H9 (cell line): ENCODE measurements at regions not wholly inside any gene's neighbourhood (a gene's known extent, or its start where the extent isn't known, plus 50 kb on each side); places are given as distances from the start of the nearest gene placed in this dataset.

Source experiments
- DNase-seq: peaks from one replicate; pipeline ENCODE4 v3.0.0-alpha.2; 2017
- H2AFZ ChIP-seq: one replicate; pipeline ENCODE4 v1.6.1; 2013; ENCODE audit warnings: mild to moderate bottlenecking, low read length, control low read depth, moderate library complexity
- H2AK5ac ChIP-seq: 2 replicates; pipeline ENCODE4 v1.6.1; 2013; ENCODE audit warnings: low read length, control low read depth, mixed read lengths; ENCODE audit not compliant: insufficient read length
- H2BK120ac ChIP-seq: one replicate; pipeline ENCODE4 v1.6.1; 2013; ENCODE audit warnings: low read depth, mild to moderate bottlenecking, low read length, control low read depth, inconsistent platforms; ENCODE audit not compliant: poor library complexity, severe bottlenecking
- H2BK12ac ChIP-seq: 2 replicates; pipeline ENCODE4 v1.6.1; 2013; ENCODE audit warnings: low read length, control low read depth, mixed read lengths, low read depth; ENCODE audit not compliant: insufficient read length
- H2BK15ac ChIP-seq: 2 replicates; pipeline ENCODE4 v1.6.1; 2013; ENCODE audit warnings: low read depth, low read length, control low read depth
- H2BK20ac ChIP-seq: one replicate; pipeline ENCODE4 v1.6.1; 2013; ENCODE audit warnings: low read depth, mild to moderate bottlenecking, low read length, control low read depth, inconsistent platforms; ENCODE audit not compliant: poor library complexity, severe bottlenecking
- H2BK5ac ChIP-seq: 2 replicates; pipeline ENCODE4 v1.6.1; 2013; ENCODE audit warnings: low read length, control low read depth, mixed read lengths; ENCODE audit not compliant: insufficient read length
- H3K14ac ChIP-seq: 2 replicates; pipeline ENCODE4 v1.6.1; 2013; ENCODE audit warnings: low read length, control low read depth; ENCODE audit not compliant: insufficient read depth
- H3K18ac ChIP-seq: 2 replicates; pipeline ENCODE4 v1.6.1; 2013; ENCODE audit warnings: low read depth, mild to moderate bottlenecking, mixed read lengths, low read length, control low read depth; ENCODE audit not compliant: insufficient read length
- H3K23ac ChIP-seq: 2 replicates; pipeline ENCODE4 v1.6.1; 2013; ENCODE audit warnings: low read length, control low read depth, mixed read lengths, low read depth; ENCODE audit not compliant: insufficient read length
- H3K23me2 ChIP-seq: 2 replicates; pipeline ENCODE4 v1.6.1; 2013; ENCODE audit warnings: low read depth, mild to moderate bottlenecking, mixed read lengths, low read length, control low read depth; ENCODE audit not compliant: insufficient read length, poor library complexity, severe bottlenecking
- H3K27ac ChIP-seq: 2 replicates; pipeline ENCODE4 v1.5.1; 2013; ENCODE audit warnings: low read length, control low read depth, mixed read lengths, low read depth; ENCODE audit not compliant: insufficient read length
- H3K27me3 ChIP-seq: 2 replicates; pipeline ENCODE4 v1.6.1; 2013; ENCODE audit warnings: low read length, control low read depth, inconsistent platforms; ENCODE audit not compliant: insufficient read depth
- H3K4ac ChIP-seq: 2 replicates; pipeline ENCODE4 v1.6.1; 2013; ENCODE audit warnings: low read depth, mild to moderate bottlenecking, control low read depth, inconsistent platforms, low read length, moderate library complexity
- H3K4me1 ChIP-seq: 2 replicates; pipeline ENCODE4 v1.6.1; 2013; ENCODE audit warnings: low read length, control low read depth, inconsistent platforms; ENCODE audit not compliant: insufficient read depth
- H3K4me2 ChIP-seq: 2 replicates; pipeline ENCODE4 v1.6.1; 2013; ENCODE audit warnings: low read length, control low read depth, mixed read lengths; ENCODE audit not compliant: insufficient read length, insufficient read depth
- H3K56ac ChIP-seq: 2 replicates; pipeline ENCODE4 v1.6.1; 2013; ENCODE audit warnings: low read depth, mild to moderate bottlenecking, mixed read lengths, low read length, control low read depth; ENCODE audit not compliant: insufficient read length
- H3K79me1 ChIP-seq: 2 replicates; pipeline ENCODE4 v1.6.1; 2013; ENCODE audit warnings: low read depth, mild to moderate bottlenecking, moderate library complexity, low read length, control low read depth, inconsistent platforms; ENCODE audit not compliant: insufficient read depth, poor library complexity, severe bottlenecking
- H3K79me2 ChIP-seq: 2 replicates; pipeline ENCODE4 v1.6.1; 2013; ENCODE audit warnings: low read length, control low read depth, inconsistent platforms; ENCODE audit not compliant: insufficient read depth
- H3K9ac ChIP-seq: 2 replicates; pipeline ENCODE4 v1.6.1; 2013; ENCODE audit warnings: low read length, control low read depth, mixed read lengths; ENCODE audit not compliant: insufficient read length; ENCODE audit errors: extremely low read depth
- H3K9me3 ChIP-seq: one replicate; pipeline ENCODE4 v1.6.1; 2013; ENCODE audit warnings: low read depth, low read length, inconsistent platforms; ENCODE audit not compliant: control insufficient read depth
- H3T11ph ChIP-seq: one replicate; pipeline ENCODE4 v1.6.1; 2013; ENCODE audit warnings: mild to moderate bottlenecking, low read length, control low read depth, inconsistent platforms
- H4K20me1 ChIP-seq: one replicate; pipeline ENCODE4 v1.6.1; 2013; ENCODE audit not compliant: control insufficient read depth, insufficient read length, insufficient read depth
- H4K5ac ChIP-seq: 2 replicates; pipeline ENCODE4 v1.6.1; 2013; ENCODE audit warnings: low read depth, mild to moderate bottlenecking, mixed read lengths, low read length, control low read depth; ENCODE audit not compliant: insufficient read length
- H4K8ac ChIP-seq: replicated peaks from 2 replicates; pipeline ENCODE4 v1.6.1; 2013; ENCODE audit warnings: low read length, control low read depth, mixed read lengths, low read depth; ENCODE audit not compliant: insufficient read length
- H4K91ac ChIP-seq: 2 replicates; pipeline ENCODE4 v1.6.1; 2013; ENCODE audit warnings: low read depth, mild to moderate bottlenecking, moderate library complexity, mixed read lengths, low read length, control low read depth; ENCODE audit not compliant: insufficient read length
- H3K27ac Mint-ChIP-seq, 3 experiments: 2 replicates in 2 of 3; 3 replicates in 1 of 3; pipeline ENCODE4 v1.8.0; 2020 to 2021; ENCODE audit warnings: mixed read lengths in 3 of 3, mild to moderate bottlenecking in 1 of 3, moderate library complexity in 1 of 3
- H3K27me3 Mint-ChIP-seq: 2 replicates; pipeline ENCODE4 v1.8.0; 2021; ENCODE audit warnings: low read depth, mild to moderate bottlenecking, moderate library complexity, mixed read lengths
- H3K36me3 Mint-ChIP-seq, 3 experiments: 2 replicates in 2 of 3; 3 replicates in 1 of 3; pipeline ENCODE4 v1.8.0; 2020 to 2021; ENCODE audit warnings: low read depth in 3 of 3, mixed read lengths in 3 of 3; ENCODE audit not compliant: insufficient read depth in 1 of 3
- H3K4me1 Mint-ChIP-seq, 2 experiments: 2 replicates each; pipeline ENCODE4 v1.8.0; 2020; ENCODE audit warnings: mixed read lengths in 2 of 2
- H3K4me3 Mint-ChIP-seq, 2 experiments: 2 replicates in 1 of 2; 3 replicates in 1 of 2; pipeline ENCODE4 v1.8.0; 2020 to 2021; ENCODE audit warnings: mild to moderate bottlenecking in 2 of 2, mixed read lengths in 2 of 2, moderate library complexity in 1 of 2
- H3K9me3 Mint-ChIP-seq, 2 experiments: 2 replicates in 1 of 2; 3 replicates in 1 of 2; pipeline ENCODE4 v1.8.0; 2020; ENCODE audit warnings: mild to moderate bottlenecking in 2 of 2, mixed read lengths in 2 of 2, moderate library complexity in 1 of 2
- CTCF ChIP-seq: fragments of 200-600 bp; sonication (generic); conservative IDR thresholded peaks from 3 replicates; pipeline ENCODE4 v1.8.0; 2021; ENCODE audit warnings: antibody characterized with exemption, mild to moderate bottlenecking
- whole genome bisulfite sequencing: extraction: QIAGEN DNeasy Blood & Tissue Kit; methylation state at CpG from one replicate; pipeline ENCODE4 v1.1.7; 2013; ENCODE audit warnings: missing lambda C conversion rate, low lambda C conversion rate, mixed read lengths; ENCODE audit not compliant: insufficient read length; ENCODE audit errors: extremely low coverage; 5-methylcytosine and 5-hydroxymethylcytosine counted together

GRCh38 chr2:217337771-217338170 is 477.9 kb upstream of the TNP1 start:
- Histone ChIP-seq H3K27me3 (no peaks in the 10 kb centered on the region), H3K4ac (no peak overlapping the region), H3K9ac (no peak overlapping the region), H3K18ac (no peak overlapping the region), H3T11ph (no peak overlapping the region), H3K56ac (no peak overlapping the region), H2BK12ac (no peak overlapping the region), H3K23ac (no peak overlapping the region), H2BK5ac (no peak overlapping the region), H4K5ac (no peak overlapping the region), H2AFZ (no peak overlapping the region), H3K14ac (no peak overlapping the region), H4K91ac (no peak overlapping the region), H3K4me2 (no peak overlapping the region), H3K27ac (no peak overlapping the region), H2BK20ac (no peak overlapping the region), H4K8ac (no peak overlapping the region), H3K4me1 (no peaks in the 10 kb centered on the region), H3K79me1 (no peaks in the 10 kb centered on the region), H2AK5ac (no peak overlapping the region), H3K79me2 (no peaks in the 10 kb centered on the region), H3K23me2 (no peaks in the 10 kb centered on the region), H3K9me3 (no peaks in the 10 kb centered on the region), H2BK120ac (no peak overlapping the region), H2BK15ac (no peak overlapping the region), H4K20me1 (no peaks in the 10 kb centered on the region)
- Mint-ChIP-seq H3K27ac (no peak overlapping the region), H3K4me3 (no peak overlapping the region), H3K27me3 (peaks cover 11% of the 10 kb centered on the region), H3K36me3 (no peaks in the 10 kb centered on the region), H3K9me3 (no peaks in the 10 kb centered on the region), H3K4me1 (peaks cover 11 to 26% of the 10 kb centered on the region in 2 experiments)
- DNase-seq = no peak
- TF ChIP-seq CTCF = no peak
- WGBS = no CpG with 5 or more reads among the region's 3 CpGs
